ENCODE measurements at regions not wholly inside any gene's neighbourhood (a gene's known extent, or its start where the extent isn't known, plus 50 kb on each side); places are given as distances from the start of the nearest gene placed in this dataset.

DNA sequence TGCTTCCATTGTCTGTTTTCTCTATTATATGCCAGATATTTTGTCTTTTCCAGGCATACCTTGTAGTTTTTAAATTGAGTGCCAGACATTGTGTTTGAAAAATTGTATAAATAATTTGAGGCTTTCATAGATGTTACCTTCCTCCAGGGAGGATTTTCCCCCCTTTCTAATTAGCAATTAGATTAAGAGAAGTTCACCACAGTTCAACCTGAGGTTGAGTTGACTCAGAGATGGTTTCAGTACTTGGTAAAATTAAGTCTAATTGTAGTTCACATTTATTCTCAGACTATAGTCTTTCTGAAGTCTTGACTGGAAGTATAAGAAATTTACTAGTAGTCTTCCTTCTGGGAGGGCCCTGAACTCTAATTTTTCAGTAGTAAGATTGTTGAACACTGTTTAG is 104.1 kb upstream of the SCEL start:
- TF ChIP-seq, protein P1, sequence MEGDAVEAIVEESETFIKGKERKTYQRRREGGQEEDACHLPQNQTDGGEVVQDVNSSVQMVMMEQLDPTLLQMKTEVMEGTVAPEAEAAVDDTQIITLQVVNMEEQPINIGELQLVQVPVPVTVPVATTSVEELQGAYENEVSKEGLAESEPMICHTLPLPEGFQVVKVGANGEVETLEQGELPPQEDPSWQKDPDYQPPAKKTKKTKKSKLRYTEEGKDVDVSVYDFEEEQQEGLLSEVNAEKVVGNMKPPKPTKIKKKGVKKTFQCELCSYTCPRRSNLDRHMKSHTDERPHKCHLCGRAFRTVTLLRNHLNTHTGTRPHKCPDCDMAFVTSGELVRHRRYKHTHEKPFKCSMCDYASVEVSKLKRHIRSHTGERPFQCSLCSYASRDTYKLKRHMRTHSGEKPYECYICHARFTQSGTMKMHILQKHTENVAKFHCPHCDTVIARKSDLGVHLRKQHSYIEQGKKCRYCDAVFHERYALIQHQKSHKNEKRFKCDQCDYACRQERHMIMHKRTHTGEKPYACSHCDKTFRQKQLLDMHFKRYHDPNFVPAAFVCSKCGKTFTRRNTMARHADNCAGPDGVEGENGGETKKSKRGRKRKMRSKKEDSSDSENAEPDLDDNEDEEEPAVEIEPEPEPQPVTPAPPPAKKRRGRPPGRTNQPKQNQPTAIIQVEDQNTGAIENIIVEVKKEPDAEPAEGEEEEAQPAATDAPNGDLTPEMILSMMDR (IDR thresholded peaks at IDR 0.05) = no peak
- TF ChIP-seq NR3C1 (CRISPR knock-in tag; conservative IDR thresholded peaks at IDR 0.05; ENCODE audit: low read depth) = no peak
- TF ChIP-seq, protein P2, sequence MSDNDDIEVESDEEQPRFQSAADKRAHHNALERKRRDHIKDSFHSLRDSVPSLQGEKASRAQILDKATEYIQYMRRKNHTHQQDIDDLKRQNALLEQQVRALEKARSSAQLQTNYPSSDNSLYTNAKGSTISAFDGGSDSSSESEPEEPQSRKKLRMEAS (CRISPR knock-in tag; IDR thresholded peaks at IDR 0.05) = no peak
- TF ChIP-seq ZNF138 (CRISPR knock-in tag; conservative IDR thresholded peaks at IDR 0.05) = no peak
- TF ChIP-seq TP53 (CRISPR knock-in tag; IDR thresholded peaks at IDR 0.05) = no peak
- no peak for TF ChIP-seq KAT7 (CRISPR knock-in tag; IDR thresholded peaks at IDR 0.05; ENCODE audit: borderline replicate concordance)
- TF ChIP-seq, protein P3, sequence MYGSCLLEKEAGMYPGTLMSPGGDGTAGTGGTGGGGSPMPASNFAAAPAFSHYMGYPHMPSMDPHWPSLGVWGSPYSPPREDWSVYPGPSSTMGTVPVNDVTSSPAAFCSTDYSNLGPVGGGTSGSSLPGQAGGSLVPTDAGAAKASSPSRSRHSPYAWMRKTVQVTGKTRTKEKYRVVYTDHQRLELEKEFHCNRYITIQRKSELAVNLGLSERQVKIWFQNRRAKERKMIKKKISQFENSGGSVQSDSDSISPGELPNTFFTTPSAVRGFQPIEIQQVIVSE (CRISPR knock-in tag; IDR thresholded peaks at IDR 0.05; ENCODE audit: borderline replicate concordance) = no peak
